Stimulated activated CD4-positive, alpha-beta T cell treated with anti-CD3 and anti-CD28 coated beads, Interleukin-1b, Interleukin-23, amount 100 ng/mL, for 48 hours (primary cell): ENCODE measurements at regions not wholly inside any gene's neighbourhood (a gene's known extent, or its start where the extent isn't known, plus 50 kb on each side); places are given as distances from the start of the nearest gene placed in this dataset.
"Not testable (repeated sequence)": the region's sequence is repeated elsewhere in the genome, so short reads cannot be mapped to it uniquely, and the experiment has no call there.

ENCODE experiments used
- DNase-seq: peaks from one replicate; pipeline ENCODE4 v3.0.0-alpha.2; 2020

GRCh38 chr5:66354422-66354821 lies 210.3 kb downstream of the SREK1 start:
- no peak for DNase-seq

- no peak for DNase-seq
Measured at GRCh38 chr5:66356011-66356565, 212.0 kb downstream of the SREK1 start.

- DNase-seq = no peak
Measured at GRCh38 chr5:66358741-66359140, 214.6 kb downstream of the SREK1 start.

GRCh38 chr5:66361070-66361469 lies 217.0 kb downstream of the SREK1 start:
- DNase-seq = no peak

- DNase-seq = no peak
Measured at GRCh38 chr5:66362046-66362445, 217.9 kb downstream of the SREK1 start.

- no peak for DNase-seq
Measured at GRCh38 chr5:66362687-66363086, 218.6 kb downstream of the SREK1 start.

GRCh38 chr5:66363097-66363496 lies 219.0 kb downstream of the SREK1 start:
- no peak for DNase-seq

GRCh38 chr5:66364186-66364585 lies 220.1 kb downstream of the SREK1 start:
- DNase-seq = no peak

- DNase-seq = no peak
Measured at GRCh38 chr5:66365981-66366380, 221.9 kb downstream of the SREK1 start.

GRCh38 chr5:66367814-66368541 lies 223.9 kb downstream of the SREK1 start:
- DNase-seq = no peak

- no peak for DNase-seq
Measured at GRCh38 chr5:66368811-66369210, 224.7 kb downstream of the SREK1 start.

GRCh38 chr5:66377747-66378146 lies 218.4 kb upstream of the MAST4 start:
- DNase-seq = no peak

- DNase-seq = no peak
Measured at GRCh38 chr5:66378407-66378806, 217.8 kb upstream of the MAST4 start.

- DNase-seq = no peak
Measured at GRCh38 chr5:66382152-66382551, 214.0 kb upstream of the MAST4 start.

GRCh38 chr5:66405145-66405544 lies 191.0 kb upstream of the MAST4 start:
- not testable (repeated sequence) for DNase-seq

GRCh38 chr5:66406761-66407336 lies 189.3 kb upstream of the MAST4 start:
- no peak for DNase-seq

- DNase-seq = no peak
Measured at GRCh38 chr5:66407765-66408164, 188.4 kb upstream of the MAST4 start.

GRCh38 chr5:66408576-66408975 lies 187.6 kb upstream of the MAST4 start:
- DNase-seq = no peak

GRCh38 chr5:66410122-66410521 lies 186.1 kb upstream of the MAST4 start:
- DNase-seq = no peak

- no peak for DNase-seq
Measured at GRCh38 chr5:66411701-66412100, 184.5 kb upstream of the MAST4 start.

- no peak for DNase-seq
Measured at GRCh38 chr5:66413931-66414330, 182.3 kb upstream of the MAST4 start.

GRCh38 chr5:66415208-66415607 lies 181.0 kb upstream of the MAST4 start:
- DNase-seq = no peak

- no peak for DNase-seq
Measured at GRCh38 chr5:66416698-66417097, 179.5 kb upstream of the MAST4 start.

- DNase-seq = no peak
Measured at GRCh38 chr5:66417781-66418180, 178.4 kb upstream of the MAST4 start.

GRCh38 chr5:66423484-66423883 lies 172.7 kb upstream of the MAST4 start:
- no peak for DNase-seq
